ENCODE measurements at regions not wholly inside any gene's neighbourhood (a gene's known extent, or its start where the extent isn't known, plus 50 kb on each side); places are given as distances from the start of the nearest gene placed in this dataset.

DNA sequence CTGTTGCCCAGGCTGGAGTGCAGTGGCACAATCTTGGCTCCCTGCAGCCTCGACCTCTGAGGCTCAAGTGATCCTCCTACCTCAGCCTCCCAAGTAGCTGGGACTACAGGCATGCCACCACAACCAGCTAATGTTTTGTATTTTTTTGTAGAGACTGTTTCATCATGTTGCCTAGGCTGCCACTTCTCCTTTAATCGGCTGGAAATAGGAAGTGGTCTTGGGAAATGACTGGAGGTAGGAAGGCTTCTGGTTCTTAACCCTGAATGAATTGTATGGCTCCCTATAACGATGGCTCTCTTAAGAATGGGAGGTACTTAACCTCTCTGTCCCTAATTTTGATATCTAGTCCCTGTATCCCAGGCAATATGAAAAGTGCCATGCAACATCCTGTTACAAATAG lies 113.9 kb upstream of the USP15 start:
- TF ChIP-seq POLR2A (IDR thresholded peaks at IDR 0.05; ENCODE audit: low read depth, low read length) = no peak
- TF ChIP-seq TAF1 (IDR thresholded peaks at IDR 0.05; ENCODE audit: low read depth, low read length) = no peak
- no peak for TF ChIP-seq POU2F2 (IDR thresholded peaks at IDR 0.05; ENCODE audit: low read depth, low read length)
- no peak for TF ChIP-seq POLR2AphosphoS5 (IDR thresholded peaks at IDR 0.05; ENCODE audit: low read depth, low read length)
